ENCODE measurements at regions not wholly inside any gene's neighbourhood (a gene's known extent, or its start where the extent isn't known, plus 50 kb on each side); places are given as distances from the start of the nearest gene placed in this dataset.

GRCh38 chr10:130990486-130990885 lies 321.0 kb downstream of the TCERG1L start:
- no peak for TF ChIP-seq CTCF (conservative IDR thresholded peaks at IDR 0.05)
- TF ChIP-seq ZFX (IDR thresholded peaks at IDR 0.05) = no peak
